Stimulated activated CD8-positive, alpha-beta memory T cell treated with anti-CD3 and anti-CD28 coated beads, Interleukin-4, amount 100 ng/mL, for 4 hours (primary cell): ENCODE measurements at regions not wholly inside any gene's neighbourhood (a gene's known extent, or its start where the extent isn't known, plus 50 kb on each side); places are given as distances from the start of the nearest gene placed in this dataset.
"Not testable (repeated sequence)": the region's sequence is repeated elsewhere in the genome, so short reads cannot be mapped to it uniquely, and the experiment has no call there.

ENCODE experiments used
- DNase-seq, 2 donors: peaks; one replicate each; pipeline ENCODE4 v3.0.0-alpha.2; 2020; ENCODE audit warnings: low read depth in 2 of 2, low spot score in 1 of 2

DNA sequence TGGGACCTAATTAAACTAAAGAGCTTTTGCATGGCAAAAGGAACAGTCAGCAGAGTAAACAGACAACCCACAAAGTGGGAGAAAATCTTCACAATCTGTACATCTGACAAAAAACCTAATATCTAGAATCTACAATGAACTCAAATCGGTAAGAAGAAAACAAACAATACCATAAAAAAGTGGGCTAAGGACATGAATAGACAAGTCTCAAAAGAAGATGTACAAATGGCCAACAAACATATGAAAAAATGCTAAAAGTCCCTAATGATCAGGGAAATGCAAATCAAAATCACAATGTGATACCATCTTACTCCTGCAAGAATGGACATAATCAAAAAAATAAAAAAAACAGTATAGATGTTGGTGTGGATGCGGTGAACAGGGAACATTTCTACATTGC is 286.7 kb downstream of the SOX4 start:
- not testable (repeated sequence) for DNase-seq

DNA sequence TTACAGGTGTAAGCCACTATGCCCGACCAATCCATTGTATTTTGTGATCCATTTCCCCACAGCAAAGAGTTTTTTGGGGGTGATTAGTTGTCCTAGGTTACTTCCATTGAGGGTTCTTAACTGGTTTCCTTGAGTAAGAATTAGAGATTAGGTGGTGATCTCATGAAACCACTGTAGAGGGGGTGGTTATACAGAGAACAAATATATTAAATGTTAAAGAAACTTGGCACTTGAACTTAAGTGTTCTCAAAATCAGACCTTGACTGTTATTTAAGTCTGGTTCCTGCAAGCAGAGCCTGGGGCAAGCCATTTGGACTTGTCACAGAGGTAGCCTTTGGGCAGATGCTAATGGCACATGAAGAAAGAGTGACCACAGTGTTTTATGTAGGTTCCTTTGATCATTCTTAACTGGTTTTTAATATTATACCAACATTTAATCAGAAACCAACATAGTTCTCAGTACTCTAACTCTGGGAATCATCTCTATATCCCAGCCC is 288.5 kb downstream of the SOX4 start:
- DNase-seq, result no peak

- no peak for DNase-seq
Measured at GRCh38 chr6:21883595-21884328, 290.2 kb downstream of the SOX4 start.

DNA sequence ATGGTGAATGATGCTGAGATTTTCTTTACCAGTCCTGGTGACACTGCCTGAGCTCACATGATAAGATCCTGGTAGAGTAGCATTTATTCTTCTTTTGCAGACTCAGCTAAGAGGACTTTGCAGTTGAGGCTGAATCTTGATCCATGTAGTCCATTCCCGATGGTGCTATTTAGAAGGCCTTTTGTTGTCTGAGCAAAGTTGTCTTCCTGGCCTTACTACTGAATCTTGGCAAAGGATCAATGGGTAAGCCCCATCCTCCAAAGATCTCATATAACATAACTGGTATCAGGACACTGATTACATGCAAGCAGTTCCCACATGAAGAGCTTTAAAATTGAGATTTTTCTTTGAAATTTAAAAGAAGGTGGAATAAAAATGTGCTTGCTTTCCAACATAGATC is 291.6 kb downstream of the SOX4 start:
- DNase-seq, result no peak

DNA sequence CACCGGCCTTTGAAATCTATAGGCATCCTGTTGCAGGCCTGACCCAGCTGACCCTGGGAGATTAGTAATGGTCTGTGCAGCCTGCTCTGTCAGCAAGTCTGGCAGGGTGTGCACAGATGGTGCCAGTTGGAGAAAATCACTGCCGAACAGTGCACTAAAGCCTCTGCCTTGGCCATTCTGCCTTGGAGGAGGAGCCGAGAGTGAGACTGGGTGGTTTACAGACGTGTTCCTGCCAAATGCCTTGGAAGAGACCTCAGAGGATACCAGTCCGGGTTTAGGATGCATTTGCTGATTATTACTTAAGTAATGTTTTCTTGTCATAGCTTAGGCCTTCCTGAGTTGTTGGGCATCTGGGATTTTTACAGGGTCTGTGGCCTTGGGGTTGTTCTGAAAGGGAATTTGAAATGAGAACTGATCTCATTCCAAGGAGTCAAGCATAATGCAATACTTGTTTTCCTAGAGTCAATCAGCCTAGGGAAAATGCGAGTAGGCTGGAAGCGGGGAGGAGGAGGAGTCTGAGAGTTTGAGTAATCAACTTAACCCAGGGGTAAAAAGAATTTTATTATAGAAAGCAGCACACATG is 292.1 kb downstream of the SOX4 start:
- no peak for DNase-seq

- no peak for DNase-seq
Measured at GRCh38 chr6:21886542-21887151, 293.1 kb downstream of the SOX4 start.

- no peak for DNase-seq
Measured at GRCh38 chr6:21887231-21888185, 294.0 kb downstream of the SOX4 start.

- DNase-seq, result no peak
Measured at GRCh38 chr6:21891080-21891479, 297.5 kb downstream of the SOX4 start.

GRCh38 chr6:21893793-21894192 is 300.2 kb downstream of the SOX4 start:
- DNase-seq, result no peak

DNA sequence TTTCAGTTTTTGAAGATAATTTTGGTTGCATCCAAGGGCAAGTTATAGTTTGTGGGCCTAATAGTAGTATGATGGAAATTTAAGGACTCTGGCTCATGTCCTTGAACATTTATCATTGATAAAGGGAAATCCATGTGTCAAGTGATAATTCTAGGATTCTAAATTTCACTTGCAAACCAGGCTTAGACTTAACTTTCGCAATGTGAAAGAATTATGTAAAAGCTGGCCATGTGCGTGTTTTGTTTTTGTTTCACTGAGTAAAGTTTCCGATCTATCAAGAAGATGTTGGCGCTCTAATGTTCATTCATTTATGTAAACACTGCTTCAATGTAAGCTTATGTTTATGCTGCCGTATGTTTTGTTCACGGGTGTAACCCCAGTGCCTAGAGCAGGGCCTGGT is 302.0 kb downstream of the SOX4 start:
- no peak for DNase-seq

DNA sequence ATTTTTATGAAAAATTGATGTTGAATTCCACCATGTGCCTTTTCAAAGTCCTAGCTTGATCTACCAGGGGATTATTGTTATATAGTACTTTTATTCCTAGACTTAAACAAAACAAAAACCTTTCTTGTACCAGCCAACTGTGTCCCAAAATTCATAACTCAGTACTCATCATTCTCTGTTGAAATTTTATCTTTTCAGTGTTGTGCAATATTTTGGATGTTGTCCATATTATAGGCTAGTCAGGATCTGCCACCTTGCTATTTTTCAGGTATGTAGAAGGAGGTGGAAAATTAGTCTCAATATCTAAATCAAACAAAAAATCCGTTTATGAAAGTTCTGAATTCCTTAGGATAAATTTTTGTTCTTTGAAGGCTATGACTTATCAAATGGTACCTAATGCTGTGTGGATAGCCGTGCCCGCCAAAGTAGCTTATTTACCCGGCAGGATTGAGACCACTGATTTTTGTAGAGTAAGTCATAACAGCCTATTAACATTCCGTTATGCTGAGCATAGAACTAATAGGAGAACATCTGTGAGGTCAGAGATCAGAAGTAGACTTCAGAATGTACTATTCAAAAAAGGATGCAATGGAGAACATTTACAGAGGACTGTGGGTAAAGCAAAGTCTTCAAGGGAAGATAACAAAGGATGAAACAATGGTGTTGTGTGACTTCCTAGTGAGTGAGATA is 304.7 kb downstream of the SOX4 start:
- DNase-seq, result no peak

DNA sequence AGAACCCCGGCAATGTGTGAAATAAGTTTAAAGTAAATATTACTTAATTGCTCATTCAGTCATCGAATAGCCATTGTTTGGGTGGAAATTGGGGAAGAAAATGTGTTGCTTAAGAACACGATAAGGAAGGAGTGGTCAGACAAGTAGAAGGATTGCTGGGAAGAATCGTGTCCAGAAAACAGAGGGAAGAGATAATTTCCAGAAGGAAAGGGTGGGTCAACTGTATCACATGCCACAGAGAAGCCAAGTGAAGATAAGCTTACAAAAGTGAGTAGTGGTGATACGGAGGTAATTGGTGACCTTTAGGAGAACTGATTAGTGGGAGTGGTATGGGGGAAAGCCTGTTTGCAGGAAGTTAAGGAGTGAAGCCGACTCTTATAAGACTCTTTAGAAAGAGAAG is 306.2 kb downstream of the SOX4 start:
- DNase-seq, result no peak

DNA sequence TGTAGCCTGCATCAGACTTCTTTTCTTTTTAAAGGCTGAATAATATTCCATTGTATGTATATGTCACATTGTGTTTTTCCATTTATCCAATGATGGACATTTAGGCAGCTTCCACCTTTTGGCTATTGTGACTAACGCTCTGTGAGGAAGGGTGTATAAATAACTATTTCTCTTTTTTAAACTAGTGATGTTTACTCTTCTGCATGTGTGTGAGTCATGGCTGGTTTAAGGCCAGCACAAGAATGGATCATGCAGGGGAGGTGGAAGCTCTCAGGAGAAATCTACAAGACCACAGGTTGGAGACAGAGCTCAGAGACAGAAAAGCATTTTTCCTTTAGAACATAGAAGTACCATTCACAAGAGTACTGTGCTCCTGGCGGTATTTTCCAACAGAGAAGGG is 307.2 kb downstream of the SOX4 start:
- DNase-seq, result no peak

DNA sequence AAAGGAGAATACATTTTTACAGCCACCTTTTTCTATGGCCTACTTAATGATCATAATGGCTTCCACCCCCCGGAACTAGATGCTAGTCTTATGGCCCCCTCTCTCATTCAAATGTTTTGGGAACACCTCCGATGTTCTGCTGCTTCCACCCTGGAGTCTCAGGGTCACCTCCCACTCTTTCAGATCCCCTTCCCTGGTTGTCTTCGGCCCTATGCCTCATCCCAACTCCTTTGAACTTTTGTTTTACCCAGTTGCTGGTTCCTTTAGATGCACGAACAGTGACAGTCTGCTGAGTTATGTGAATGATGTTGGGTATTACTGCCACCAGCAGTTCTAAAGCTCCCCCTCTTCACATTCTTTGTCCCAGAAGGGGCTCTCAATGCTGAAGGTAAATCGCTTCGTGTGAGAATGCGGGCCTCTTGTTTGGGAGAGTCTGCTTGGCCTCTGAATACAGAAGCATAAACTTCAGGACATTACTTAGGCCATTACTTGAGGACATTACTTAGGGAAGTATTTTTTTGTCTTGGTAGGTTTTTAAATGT is 309.1 kb downstream of the SOX4 start:
- DNase-seq, result no peak

GRCh38 chr6:21905531-21905930 is 312.0 kb downstream of the SOX4 start:
- no peak for DNase-seq

GRCh38 chr6:21906826-21907225 is 313.3 kb downstream of the SOX4 start:
- no peak for DNase-seq

GRCh38 chr6:21907291-21907690 is 313.7 kb downstream of the SOX4 start:
- no peak for DNase-seq

DNA sequence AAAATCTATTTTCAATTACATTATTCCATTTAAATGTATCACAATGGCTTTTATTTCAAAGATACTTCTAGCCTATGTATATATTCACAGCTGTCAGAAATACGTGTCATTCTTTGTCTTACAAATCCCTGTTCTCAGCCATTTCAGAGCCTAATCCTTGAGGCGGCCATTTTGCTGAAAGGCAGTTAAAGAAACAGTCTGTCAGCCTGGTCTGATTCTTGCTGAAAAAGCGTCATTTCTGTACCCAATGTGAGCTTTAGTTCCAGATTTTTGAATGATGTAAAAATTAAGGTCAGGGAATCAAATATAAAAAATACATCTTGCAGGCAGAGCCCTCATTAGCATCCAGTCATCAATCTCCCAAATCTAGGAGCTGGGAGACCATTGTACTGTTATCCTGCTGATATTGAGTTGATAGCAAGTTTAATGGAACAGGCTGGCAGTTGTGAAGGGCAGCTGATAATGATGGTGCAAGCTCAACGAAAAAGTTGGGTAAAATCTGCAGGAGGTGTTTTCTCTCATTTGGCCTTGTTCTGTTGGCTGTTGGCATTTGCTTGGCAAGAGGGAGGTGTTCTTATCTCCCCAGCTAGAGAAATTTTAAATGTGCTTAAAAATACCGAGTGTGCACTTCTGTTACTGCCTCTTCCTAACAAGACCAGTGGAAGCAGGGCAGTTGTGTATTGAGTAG is 314.8 kb downstream of the SOX4 start:
- no peak for DNase-seq

DNA sequence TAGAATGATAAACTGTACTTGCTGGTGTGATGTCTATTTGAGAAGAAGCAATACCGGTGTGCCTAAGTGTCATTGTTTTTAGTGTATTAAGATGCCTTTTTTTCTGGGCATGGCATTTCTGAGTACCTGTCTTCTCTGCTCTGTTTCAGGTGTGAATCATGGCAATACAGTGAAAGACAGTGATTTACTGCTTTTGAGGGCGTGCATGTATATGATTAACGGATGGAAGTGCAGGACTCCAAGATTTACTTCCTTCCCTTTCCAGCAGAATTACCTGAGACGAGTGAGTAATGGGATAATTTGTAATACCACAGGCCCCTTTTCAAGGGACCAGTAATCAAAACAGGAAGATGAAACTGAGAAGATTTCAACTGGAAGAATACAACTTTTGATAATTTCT is 315.8 kb downstream of the SOX4 start:
- DNase-seq, result no peak

GRCh38 chr6:21911208-21911607 is 317.7 kb downstream of the SOX4 start:
- no peak for DNase-seq
